HG03558 (cell line): ENCODE measurements at regions not wholly inside any gene's neighbourhood (a gene's known extent, or its start where the extent isn't known, plus 50 kb on each side); places are given as distances from the start of the nearest gene placed in this dataset.
"Not testable (repeated sequence)": the region's sequence is repeated elsewhere in the genome, so short reads cannot be mapped to it uniquely, and the experiment has no call there.

Experiments used
- ATAC-seq: cut with Tn5 transposase; IDR thresholded peaks from one replicate; pipeline ENCODE4 v1.9.1; 2021; ENCODE audit warnings: moderate number of reproducible peaks; ENCODE audit not compliant: unreplicated experiment; ENCODE audit errors: extremely low read depth

DNA sequence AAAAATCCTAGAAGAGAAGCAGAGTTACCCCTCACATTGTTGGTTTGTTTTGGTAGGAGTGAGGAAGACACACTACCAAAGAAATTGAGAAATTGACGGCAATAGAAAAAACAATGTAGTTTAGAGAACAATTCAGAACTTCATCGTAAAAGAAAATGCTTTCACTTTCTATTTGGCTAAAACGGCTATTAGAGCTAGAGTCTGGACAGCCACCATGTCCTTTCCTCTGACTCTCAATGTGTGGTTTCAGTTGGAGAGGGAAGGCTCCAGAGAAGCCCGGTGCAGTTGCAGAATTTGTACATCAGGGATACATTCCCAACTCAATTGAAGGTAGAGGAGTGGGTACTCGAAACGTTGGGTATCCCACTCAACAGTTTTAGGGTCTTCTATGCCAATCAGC, 535.3 kb downstream of the GALC start:
- ATAC-seq: no peak

DNA sequence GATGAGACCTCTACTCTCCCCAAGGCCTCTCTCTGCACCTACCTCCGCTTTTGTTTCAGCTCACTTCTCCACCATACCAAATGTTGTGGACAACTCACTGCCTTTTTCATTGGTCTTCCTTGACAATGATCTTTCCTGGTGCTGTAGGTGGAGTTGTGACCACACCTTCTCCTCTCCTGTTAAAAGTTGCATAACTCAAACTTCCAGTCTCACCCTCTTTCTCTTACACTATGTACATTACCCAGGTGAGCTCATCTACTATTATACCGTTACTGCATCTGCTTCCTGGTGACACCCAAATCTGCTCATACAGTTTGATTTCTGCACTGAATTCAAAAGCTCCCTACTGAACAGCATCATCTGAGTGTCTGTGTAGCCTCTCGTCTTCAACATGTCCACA, 542.8 kb downstream of the GALC start:
- no peak for ATAC-seq

DNA sequence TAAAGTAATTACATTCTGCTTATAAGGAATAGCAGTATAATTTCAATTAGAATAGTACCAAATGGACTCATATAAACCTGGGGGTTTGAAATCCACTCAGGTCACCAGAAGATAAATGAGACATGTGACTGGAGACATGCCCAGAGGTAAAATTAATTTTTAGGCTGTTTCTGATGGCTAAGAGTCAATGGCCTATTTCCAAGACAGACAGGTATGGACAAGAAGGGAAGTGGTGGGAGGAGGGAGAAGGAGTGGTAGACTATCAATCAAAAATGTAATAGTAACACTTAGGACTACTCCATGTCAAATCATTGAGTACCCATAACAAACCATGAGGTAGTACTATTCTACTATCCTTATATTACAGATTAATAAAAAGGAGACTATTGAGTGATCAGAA, 544.0 kb downstream of the GALC start:
- no peak for ATAC-seq

DNA sequence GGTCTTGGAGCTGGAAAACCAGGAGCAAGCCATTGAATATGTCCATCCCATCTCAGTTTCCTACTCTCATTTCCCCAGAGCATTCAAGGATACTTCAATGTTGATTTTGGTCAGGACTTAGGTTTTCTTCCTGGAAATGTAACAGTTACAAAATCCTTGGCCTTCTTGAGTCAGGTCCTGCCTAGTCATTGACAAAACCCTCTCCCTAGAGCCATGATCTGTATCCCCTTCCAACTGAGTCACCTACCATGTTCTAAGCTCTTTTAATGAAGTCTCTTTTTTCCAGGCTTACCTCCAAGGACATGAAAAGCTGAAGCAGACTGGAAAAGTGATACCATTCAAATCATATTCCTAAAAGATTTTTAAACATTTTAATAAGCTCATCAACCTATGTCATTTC, 549.2 kb downstream of the GALC start:
- no peak for ATAC-seq

DNA sequence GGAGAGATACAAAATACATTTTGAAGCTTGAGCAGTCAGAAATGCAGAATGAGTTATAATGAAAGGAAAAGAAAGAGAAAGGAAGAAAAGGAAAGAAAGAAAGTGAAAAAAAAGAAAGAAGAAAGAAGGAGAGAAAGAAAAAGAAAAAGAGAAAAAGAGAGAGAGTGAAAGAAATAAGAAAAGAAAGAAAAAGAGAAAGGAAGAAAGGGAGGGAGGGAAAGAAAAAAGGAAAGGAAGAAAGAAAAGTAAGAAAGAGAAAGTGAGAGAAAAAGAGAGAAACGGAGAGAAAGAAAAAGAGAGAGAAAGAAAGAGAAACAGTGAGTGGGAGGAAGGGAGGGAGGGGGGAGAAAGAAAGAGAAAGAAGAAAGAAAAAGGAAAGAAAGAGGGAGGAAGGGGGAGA, 549.9 kb downstream of the GALC start:
- ATAC-seq: no peak

DNA sequence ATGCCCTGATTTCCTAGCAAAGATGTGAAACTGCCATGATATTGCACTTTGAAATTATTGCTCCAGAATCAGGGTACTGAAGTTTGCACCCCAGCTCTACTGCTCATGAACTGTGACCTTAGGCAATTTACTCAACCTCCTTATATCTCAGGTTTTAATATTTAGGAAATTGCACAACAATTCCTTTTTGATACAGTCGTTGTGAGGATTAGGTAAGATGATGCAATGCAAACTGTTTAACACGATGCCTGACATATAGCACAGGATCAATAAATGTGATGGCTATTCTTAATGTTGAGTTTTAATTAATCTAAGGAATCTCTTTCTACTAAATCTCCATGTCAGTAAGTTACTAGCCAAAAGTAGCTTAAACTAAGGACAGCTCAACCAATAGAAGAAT, 555.8 kb downstream of the GALC start:
- no peak for ATAC-seq

DNA sequence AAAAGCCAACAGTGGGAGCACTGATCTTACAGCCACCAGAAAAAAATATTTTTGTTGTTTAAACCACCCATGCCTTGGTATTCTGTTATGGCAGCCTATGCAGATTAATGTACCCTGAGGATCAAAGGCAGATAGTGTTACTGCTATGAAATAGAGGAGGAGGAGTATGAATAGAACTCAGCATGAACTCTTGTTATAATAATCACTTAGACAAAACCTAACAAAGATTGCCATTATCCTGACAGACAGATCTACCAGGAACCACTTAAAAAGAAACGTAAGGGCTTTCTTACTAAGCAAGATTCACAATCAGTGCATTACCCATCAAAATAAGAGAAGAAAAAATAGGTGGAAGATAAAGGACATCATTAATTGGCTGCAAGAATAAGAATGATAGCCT, 558.3 kb downstream of the GALC start:
- no peak for ATAC-seq

DNA sequence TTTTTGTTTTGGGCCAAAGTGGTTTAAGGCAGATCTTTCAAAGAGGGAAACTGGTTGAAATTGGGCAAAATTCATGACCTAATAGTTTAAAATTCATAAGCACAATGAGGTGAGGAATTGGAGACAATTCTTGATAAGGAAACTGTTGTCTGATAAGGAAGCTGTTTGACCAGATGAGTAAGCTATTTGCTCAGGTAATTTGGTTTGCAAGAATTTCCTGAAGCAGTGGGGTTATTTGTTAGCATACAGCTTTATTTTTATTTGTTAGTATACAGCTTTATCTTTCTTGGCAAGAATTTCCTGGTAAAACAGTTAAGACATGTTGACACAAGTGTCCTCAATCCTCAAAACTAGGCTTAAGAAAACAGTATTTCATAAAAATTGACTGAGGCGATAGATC, 559.0 kb downstream of the GALC start:
- no peak for ATAC-seq

DNA sequence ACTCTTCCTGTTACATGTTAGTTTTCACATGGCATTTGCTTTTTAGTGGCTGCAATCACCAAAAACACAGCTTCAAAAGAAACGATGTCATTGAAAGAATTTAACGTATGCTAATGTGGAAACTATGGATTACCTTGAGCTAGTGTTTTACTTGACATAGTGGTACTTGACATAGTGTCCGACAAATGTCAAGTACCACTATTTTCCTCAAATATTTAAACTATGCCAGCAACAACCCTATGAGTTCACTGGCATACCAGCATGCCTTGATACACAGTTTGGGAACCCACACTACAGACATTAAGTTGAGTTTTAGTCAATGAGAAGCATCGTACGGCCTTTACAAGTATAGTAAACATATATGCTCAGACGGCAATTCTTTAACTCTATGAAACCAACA, 560.3 kb downstream of the GALC start:
- ATAC-seq: no peak

DNA sequence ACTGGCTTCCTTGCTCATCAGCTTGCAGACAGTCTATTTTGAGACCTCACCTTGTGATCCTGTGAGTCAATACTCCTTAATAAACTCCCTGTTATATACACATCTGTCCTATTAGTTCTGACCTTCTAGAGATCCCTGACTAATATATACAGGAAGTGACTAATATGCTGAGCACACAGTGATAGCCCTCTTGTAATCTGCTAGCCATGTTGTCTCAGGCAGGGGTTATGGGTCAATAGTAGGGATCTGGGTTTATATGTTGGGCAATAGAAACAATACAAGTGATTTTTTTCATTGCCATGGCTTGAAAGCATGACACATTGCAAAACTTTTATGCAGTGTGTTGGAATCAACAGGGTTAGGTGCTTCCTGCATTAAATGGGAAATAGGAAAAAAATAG, 562.2 kb downstream of the GALC start:
- ATAC-seq: no peak

DNA sequence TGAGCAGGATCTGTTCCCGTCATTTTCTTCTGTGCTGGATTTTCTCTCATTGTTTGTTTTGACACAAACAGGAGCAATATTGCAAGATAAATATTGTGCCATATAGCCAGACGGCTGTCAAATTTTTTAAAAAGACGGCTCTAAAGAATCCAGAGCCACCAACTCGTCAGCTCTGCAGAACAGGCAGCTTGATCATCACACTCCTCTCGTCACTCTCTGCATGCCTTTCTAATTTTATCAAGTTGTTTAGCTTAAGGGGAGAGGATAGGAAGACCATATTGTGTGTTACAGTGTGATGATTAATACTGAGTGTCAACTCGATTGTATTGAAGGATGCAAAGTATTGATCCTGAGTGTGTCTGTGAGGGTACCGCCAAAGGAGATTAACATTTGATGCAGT, 562.8 kb downstream of the GALC start:
- no peak for ATAC-seq

DNA sequence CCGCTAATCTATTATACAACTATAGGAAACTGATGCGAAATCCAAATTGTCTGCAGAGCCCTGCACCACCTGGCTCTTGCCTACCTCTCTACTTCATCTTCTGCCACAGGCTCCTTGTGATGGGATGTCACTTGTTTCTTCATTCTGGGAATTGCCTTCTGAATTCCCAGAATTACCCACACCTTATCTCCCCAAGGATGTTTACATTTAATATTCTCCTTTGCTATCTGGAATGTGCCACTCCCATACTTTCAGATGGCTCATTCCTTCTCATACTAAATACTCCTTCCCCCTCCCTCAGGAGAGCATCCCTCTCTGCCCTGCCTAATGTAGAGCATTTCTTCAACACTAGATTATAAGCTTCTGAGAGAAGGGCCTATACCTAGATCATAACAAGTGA, 573.1 kb downstream of the GALC start:
- no peak for ATAC-seq

DNA sequence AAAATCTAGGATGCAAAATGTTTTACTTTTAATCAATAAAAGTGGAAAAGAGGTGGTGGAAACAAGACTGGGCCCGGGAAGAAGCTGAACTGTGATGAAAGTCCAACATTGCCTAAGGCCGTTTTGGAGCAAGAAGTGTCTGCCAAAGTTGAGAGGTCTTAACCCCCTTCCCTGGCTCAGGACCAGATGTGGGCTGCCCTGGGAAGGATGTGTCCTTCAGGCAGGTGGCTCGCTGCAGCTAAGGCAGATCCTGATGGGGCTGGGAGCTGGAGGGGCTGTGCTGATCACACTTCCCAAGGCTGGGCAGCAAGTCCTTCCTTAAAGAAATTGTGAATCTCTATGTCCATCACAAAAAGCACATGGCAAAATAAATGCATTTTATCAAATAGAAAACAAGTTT, 581.6 kb downstream of the GALC start:
- no peak for ATAC-seq

DNA sequence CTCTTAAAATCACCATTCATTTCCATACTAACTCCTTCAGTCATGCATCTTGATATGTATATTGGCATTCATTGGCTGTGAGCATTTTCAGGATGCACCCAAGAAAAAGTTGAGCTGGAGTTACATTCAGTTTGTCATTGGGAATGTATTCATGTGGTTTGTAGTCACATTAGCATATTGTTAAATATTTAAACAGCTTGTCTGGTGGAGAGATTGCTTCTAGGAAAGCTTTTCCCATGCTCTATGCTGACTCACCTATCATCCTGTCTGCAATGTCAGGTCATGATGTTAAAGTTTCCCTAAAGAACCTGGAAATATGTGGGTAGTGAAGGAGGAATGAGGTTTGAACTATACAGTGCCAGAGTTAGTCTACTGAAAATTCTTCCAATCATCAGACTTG, 583.6 kb downstream of the GALC start:
- ATAC-seq: no peak

DNA sequence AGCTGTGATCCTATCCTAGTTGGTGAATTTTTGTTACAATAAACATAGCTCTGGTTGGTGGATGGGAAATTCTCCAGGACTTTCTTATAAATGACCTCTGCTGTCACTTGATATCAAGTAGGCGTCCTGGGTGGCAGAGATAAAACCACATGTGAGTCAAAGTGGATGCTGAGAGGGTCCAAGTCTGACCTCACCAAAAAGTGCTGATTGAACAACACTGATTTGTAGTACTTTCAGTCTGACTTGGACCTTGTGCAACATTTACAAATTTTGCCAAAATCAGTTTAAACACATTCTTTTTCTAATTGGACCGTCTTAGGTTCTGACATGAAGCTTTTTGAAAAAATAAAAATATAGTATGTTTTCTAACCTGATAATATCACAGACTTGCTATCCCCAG, 585.6 kb downstream of the GALC start:
- no peak for ATAC-seq

DNA sequence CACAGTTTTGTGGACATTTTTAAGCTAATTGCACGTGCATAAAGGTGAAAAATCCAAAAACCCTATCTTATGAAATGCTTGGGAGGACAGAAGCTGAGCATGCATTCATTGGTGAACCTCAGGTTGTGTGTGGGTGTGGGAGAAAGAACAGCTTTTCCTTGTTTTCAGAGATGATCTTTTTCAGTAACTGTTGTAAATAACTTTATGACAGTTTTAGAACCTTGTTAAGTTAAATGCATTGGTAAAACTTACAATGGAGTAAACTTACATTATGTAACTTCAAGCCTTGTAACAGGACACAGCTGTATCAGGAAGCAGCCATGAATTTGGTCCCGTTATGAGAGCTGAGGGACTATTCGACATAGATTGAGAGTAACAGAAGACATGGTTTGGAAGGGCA, 587.4 kb downstream of the GALC start:
- ATAC-seq: no peak

DNA sequence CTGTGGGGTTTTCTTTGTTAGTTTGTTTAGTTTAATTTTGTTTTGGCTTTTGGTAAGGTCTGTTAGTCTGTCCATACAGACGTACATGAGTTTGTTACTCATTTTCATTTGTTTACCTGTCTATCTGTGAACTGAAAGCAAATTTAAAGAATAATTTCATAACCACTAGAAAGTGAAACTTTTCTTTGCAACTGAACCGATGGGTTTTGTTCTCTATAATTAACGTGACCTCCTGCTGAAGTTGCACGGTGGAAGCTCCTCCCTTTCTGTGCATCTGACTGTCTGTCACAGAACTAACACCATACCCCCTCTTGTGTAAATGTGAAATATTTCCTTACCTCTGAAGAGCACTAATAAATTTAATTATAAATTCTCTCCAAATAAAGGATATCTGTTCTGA, 595.5 kb downstream of the GALC start:
- no peak for ATAC-seq

DNA sequence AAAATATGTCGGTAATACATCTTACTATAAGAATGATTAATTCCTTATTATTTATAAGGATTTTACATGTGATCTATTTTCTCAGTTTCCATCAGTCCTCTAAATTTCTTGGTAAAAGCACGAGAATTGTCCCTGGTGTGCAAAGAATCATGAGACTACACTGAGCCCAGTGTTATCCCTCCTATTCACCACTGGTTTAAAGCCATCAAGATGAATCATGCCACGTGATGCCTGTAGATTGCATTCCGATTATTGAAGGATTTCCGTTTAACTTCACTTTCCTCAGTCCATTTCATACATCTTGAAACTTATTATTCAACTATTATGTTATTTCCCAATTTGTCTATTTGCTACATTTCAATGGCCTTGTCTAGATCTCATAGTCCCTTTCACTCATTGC, 601.9 kb downstream of the GALC start:
- no peak for ATAC-seq

DNA sequence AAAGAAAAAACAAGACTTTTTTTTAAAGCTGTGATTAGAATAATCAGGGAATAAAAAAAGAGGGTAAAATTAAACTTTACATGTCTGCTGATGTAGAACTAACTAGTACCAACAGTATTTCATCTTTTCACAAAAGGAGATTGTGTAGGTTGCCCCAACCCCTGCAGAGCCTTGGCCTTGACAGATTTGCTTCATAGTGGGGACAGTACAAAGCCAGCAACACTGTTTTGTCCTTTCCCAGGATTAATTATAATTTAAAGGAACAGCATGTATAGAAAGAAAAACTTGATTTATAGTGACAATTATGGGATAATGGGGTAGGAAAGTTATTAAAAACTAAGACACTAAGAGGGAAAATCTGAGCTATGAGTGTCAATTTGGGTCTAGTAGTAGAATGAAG, 604.0 kb downstream of the GALC start:
- no peak for ATAC-seq

DNA sequence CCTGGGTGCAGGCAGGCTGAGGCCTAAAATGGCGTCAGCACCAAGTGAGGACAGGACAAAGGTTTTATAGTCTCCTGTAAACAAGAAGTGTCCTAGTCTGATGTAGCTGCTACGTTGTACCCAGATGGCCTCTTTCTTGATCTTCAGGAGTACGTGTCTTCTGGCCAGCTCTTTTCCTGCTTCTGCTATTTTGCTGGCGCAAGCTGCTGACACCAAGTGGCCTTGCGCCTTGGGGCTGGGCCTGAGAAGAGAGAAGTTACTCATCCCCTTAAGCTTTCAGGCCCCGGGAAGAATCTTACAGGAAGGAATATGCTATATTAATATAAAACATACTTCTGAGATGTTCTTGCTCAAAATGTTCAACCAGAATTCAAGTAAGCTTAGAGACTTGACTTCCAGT, 605.2 kb downstream of the GALC start:
- ATAC-seq: no peak

DNA sequence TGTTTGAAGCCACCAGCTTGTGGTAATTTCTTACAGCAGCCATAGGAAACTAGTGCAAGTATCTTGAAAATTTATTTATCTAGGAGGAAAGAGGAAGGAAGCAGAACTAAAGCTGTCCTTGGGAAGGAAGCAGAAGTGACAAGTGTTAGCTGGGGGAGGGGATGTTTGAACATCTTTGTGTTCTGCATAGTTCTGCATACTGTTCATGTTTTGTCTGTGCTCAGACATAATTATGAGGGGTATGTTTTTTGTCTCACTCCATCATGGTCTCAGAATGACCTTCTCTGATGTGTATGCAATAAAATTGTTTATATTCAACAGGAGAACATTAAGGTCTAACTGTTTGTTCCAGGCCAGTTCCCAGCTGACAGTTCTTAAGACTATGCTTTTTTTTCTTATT, 606.5 kb downstream of the GALC start:
- ATAC-seq: no peak

DNA sequence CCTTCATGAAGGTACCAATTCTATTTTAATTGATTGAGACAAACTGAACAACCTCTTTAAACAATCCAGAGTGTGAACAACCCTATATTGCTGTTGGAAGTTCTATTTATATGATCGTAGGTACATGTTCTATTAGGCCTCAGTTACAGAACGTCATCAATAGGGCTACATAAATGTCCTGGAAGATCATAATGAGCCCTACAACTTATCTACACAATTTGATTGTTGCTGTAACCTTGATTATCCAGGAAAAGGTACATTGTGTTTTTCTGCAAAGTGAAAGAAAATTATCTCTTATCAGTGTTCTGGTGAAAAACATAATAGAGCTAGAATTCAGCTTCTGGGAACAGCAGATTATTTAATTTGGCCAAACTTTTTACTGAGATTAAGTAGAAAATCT, 612.9 kb downstream of the GALC start:
- ATAC-seq: no peak

DNA sequence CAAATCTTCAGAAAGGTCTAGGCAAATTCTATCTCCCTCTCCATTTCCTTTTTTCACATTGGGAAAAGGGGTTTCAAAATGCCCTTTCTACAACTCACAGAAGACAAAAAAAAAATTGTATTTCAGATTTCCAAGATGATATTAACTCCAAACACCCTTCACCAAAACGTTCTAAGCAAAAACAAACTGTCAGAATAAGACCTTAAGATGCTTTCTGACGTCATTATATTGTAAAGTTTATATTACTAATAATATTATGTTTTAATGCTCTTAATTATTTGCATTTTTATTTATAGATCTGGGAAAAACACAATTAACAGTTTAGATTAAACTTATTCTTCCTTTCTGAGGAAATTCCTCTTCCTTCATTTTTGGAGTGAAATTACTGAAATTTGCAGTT, 624.2 kb downstream of the GALC start:
- ATAC-seq: no peak

DNA sequence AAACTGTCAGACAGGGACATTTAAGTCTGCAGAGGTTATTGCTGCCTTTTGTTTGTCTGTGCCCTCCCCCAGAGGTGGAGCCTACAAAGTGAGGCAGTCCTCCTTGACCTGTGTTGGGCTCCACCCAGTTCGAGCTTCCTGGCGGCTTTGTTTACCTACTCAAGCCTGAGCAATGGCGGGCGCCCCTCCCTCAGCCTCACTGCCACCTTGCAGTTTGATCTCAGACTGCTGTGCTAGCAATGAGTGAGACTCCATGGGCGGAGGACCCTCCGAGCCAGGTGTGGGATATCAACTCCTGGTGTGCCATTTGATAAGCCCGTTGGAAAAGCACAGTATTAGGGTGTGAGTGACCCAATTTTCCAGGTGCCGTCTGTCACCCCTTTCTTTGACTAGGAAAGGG, 632.7 kb downstream of the GALC start:
- ATAC-seq: not testable (repeated sequence)
